Activated CD4-positive, alpha-beta T cell treated with anti-CD3 and anti-CD28 coated beads, Interleukin-2, amount 10 ng/mL, durations not matched to agents 7 days and 5 days (primary cell): ENCODE measurements at regions not wholly inside any gene's neighbourhood (a gene's known extent, or its start where the extent isn't known, plus 50 kb on each side); places are given as distances from the start of the nearest gene placed in this dataset.

ENCODE experiments used
- CTCF ChIA-PET: fragments of 350-600 bp; sonication (Branson Sonifier 250); formaldehyde crosslinking; loops from one replicate; lab custom pipeline; 2021; ENCODE audit warnings: antibody characterized with exemption; lab: Charles Lee
- POLR2A ChIA-PET: fragments of 350-600 bp; sonication (Branson Sonifier 250); formaldehyde crosslinking; loops from one replicate; lab custom pipeline; 2021; ENCODE audit warnings: antibody characterized with exemption; lab: Charles Lee
- DNase-seq: peaks from one replicate; pipeline ENCODE4 v3.0.0-alpha.2; 2020
- H3K27ac Mint-ChIP-seq: one replicate; pipeline ENCODE4 v1.8.0; 2021; ENCODE audit warnings: mild to moderate bottlenecking, moderate library complexity, mixed read lengths
- H3K27me3 Mint-ChIP-seq: one replicate; pipeline ENCODE4 v1.8.0; 2021; ENCODE audit warnings: mixed read lengths
- H3K36me3 Mint-ChIP-seq: one replicate; pipeline ENCODE4 v1.8.0; 2021; ENCODE audit warnings: low read depth, mixed read lengths
- H3K4me1 Mint-ChIP-seq: one replicate; pipeline ENCODE4 v1.8.0; 2021; ENCODE audit warnings: mixed read lengths
- H3K4me3 Mint-ChIP-seq: one replicate; pipeline ENCODE4 v1.8.0; 2021; ENCODE audit warnings: mild to moderate bottlenecking, moderate library complexity, mixed read lengths
- H3K9me3 Mint-ChIP-seq: one replicate; pipeline ENCODE4 v1.8.0; 2021; ENCODE audit warnings: mixed read lengths

GRCh38 chr3:167125612-167126407 lies 254.3 kb downstream of the ZBBX start:
- DNase-seq, result no peak

GRCh38 chr3:167120828-167121227 lies 259.3 kb downstream of the ZBBX start:
- Mint-ChIP-seq H3K36me3 (no peaks in the 10 kb centered on the region), H3K4me1 (no peaks in the 10 kb centered on the region), H3K27ac (no peak overlapping the region), H3K27me3 (no peaks in the 10 kb centered on the region), H3K4me3 (no peak overlapping the region), H3K9me3 (peaks cover 3% of the 10 kb centered on the region)
- ChIA-PET POLR2A (no interaction called here), CTCF (no interaction called here)
- DNase-seq, result no peak

More at GRCh38 chr3:167125612-167126407, 254.3 kb downstream of the ZBBX start:
- ChIA-PET CTCF (interaction anchor here (0.8 kb wide), 1 partner anchor 64 kb away, joined by 3 read pairs; no protein-coding TSS in a partner anchor), POLR2A (no interaction called here)
- H3K9me3 Mint-ChIP-seq, result peaks cover 10% of the 10 kb centered on the region
- H3K4me3 Mint-ChIP-seq, result no peak overlapping the region
- no peak overlapping the region for H3K27ac Mint-ChIP-seq
- H3K36me3 Mint-ChIP-seq, result no peaks in the 10 kb centered on the region
- no peaks in the 10 kb centered on the region for H3K27me3 Mint-ChIP-seq
- H3K4me1 Mint-ChIP-seq, result no peaks in the 10 kb centered on the region

- CTCF ChIA-PET, result no interaction called here
- Mint-ChIP-seq H3K4me1 (no peaks in the 10 kb centered on the region), H3K9me3 (no peaks in the 10 kb centered on the region), H3K36me3 (no peaks in the 10 kb centered on the region), H3K4me3 (no peak overlapping the region), H3K27me3 (no peaks in the 10 kb centered on the region), H3K27ac (no peak overlapping the region)
- no peak for DNase-seq
- POLR2A ChIA-PET, result no interaction called here
Observed at GRCh38 chr3:167116120-167116922, 263.8 kb downstream of the ZBBX start.

- H3K27me3 Mint-ChIP-seq, result no peaks in the 10 kb centered on the region
- H3K36me3 Mint-ChIP-seq, result no peaks in the 10 kb centered on the region
- ChIA-PET CTCF (no interaction called here), POLR2A (no interaction called here)
- H3K4me3 Mint-ChIP-seq, result no peak overlapping the region
- H3K4me1 Mint-ChIP-seq, result no peaks in the 10 kb centered on the region
- DNase-seq, result no peak
- no peak overlapping the region for H3K27ac Mint-ChIP-seq
- no peaks in the 10 kb centered on the region for H3K9me3 Mint-ChIP-seq
Observed at GRCh38 chr3:167115331-167115934, 264.7 kb downstream of the ZBBX start.

- Mint-ChIP-seq H3K27me3 (no peaks in the 10 kb centered on the region), H3K4me1 (no peaks in the 10 kb centered on the region), H3K36me3 (no peaks in the 10 kb centered on the region), H3K27ac (no peak overlapping the region), H3K4me3 (no peak overlapping the region), H3K9me3 (no peaks in the 10 kb centered on the region)
- ChIA-PET CTCF (no interaction called here), POLR2A (no interaction called here)
- no peak for DNase-seq
Observed at GRCh38 chr3:167114619-167115018, 265.5 kb downstream of the ZBBX start.

GRCh38 chr3:167113035-167113830 lies 266.9 kb downstream of the ZBBX start:
- CTCF ChIA-PET, result no interaction called here

GRCh38 chr3:167110901-167111300 lies 269.2 kb downstream of the ZBBX start:
- DNase-seq, result no peak
- ChIA-PET CTCF (no interaction called here), POLR2A (no interaction called here)
- no peaks in the 10 kb centered on the region for H3K4me1 Mint-ChIP-seq
- H3K4me3 Mint-ChIP-seq, result no peak overlapping the region
- no peaks in the 10 kb centered on the region for H3K36me3 Mint-ChIP-seq
- H3K27me3 Mint-ChIP-seq, result no peaks in the 10 kb centered on the region
- no peaks in the 10 kb centered on the region for H3K9me3 Mint-ChIP-seq
- H3K27ac Mint-ChIP-seq, result no peak overlapping the region

More at GRCh38 chr3:167113035-167113830, 266.9 kb downstream of the ZBBX start:
- Mint-ChIP-seq H3K9me3 (no peaks in the 10 kb centered on the region), H3K27me3 (no peaks in the 10 kb centered on the region), H3K36me3 (no peaks in the 10 kb centered on the region), H3K4me3 (no peak overlapping the region), H3K27ac (no peak overlapping the region), H3K4me1 (no peaks in the 10 kb centered on the region)
- no peak for DNase-seq
- POLR2A ChIA-PET, result no interaction called here

GRCh38 chr3:167109746-167110145 lies 270.4 kb downstream of the ZBBX start:
- no peak for DNase-seq
- no peaks in the 10 kb centered on the region for H3K36me3 Mint-ChIP-seq
- ChIA-PET CTCF (no interaction called here), POLR2A (no interaction called here)
- no peaks in the 10 kb centered on the region for H3K27me3 Mint-ChIP-seq
- H3K27ac Mint-ChIP-seq, result no peak overlapping the region
- H3K9me3 Mint-ChIP-seq, result no peaks in the 10 kb centered on the region
- no peaks in the 10 kb centered on the region for H3K4me1 Mint-ChIP-seq
- H3K4me3 Mint-ChIP-seq, result no peak overlapping the region

GRCh38 chr3:167106456-167106855 lies 273.6 kb downstream of the ZBBX start:
- no peak for DNase-seq
- ChIA-PET POLR2A (no interaction called here), CTCF (no interaction called here)
- Mint-ChIP-seq H3K36me3 (no peaks in the 10 kb centered on the region), H3K4me1 (no peaks in the 10 kb centered on the region), H3K27me3 (no peaks in the 10 kb centered on the region), H3K4me3 (no peak overlapping the region), H3K9me3 (no peaks in the 10 kb centered on the region), H3K27ac (no peak overlapping the region)

- Mint-ChIP-seq H3K27ac (no peak overlapping the region), H3K36me3 (no peaks in the 10 kb centered on the region), H3K4me3 (no peak overlapping the region), H3K4me1 (no peaks in the 10 kb centered on the region), H3K27me3 (no peaks in the 10 kb centered on the region), H3K9me3 (no peaks in the 10 kb centered on the region)
- POLR2A ChIA-PET, result no interaction called here
- CTCF ChIA-PET, result no interaction called here
- DNase-seq, result no peak
Observed at GRCh38 chr3:167102071-167102470, 278.0 kb downstream of the ZBBX start.

- no peaks in the 10 kb centered on the region for H3K36me3 Mint-ChIP-seq
Observed at GRCh38 chr3:167100651-167101050, 279.4 kb downstream of the ZBBX start.

GRCh38 chr3:167100200-167100599 lies 279.9 kb downstream of the ZBBX start:
- H3K4me1 Mint-ChIP-seq, result no peaks in the 10 kb centered on the region
- POLR2A ChIA-PET, result no interaction called here
- CTCF ChIA-PET, result no interaction called here
- H3K36me3 Mint-ChIP-seq, result no peaks in the 10 kb centered on the region
- H3K27me3 Mint-ChIP-seq, result no peaks in the 10 kb centered on the region
- no peak overlapping the region for H3K27ac Mint-ChIP-seq
- no peaks in the 10 kb centered on the region for H3K9me3 Mint-ChIP-seq
- H3K4me3 Mint-ChIP-seq, result no peak overlapping the region
- no peak for DNase-seq

More at GRCh38 chr3:167100651-167101050, 279.4 kb downstream of the ZBBX start:
- Mint-ChIP-seq H3K4me3 (no peak overlapping the region), H3K9me3 (no peaks in the 10 kb centered on the region), H3K27ac (no peak overlapping the region), H3K4me1 (no peaks in the 10 kb centered on the region), H3K27me3 (no peaks in the 10 kb centered on the region)
- ChIA-PET CTCF (no interaction called here), POLR2A (no interaction called here)
- DNase-seq, result no peak
